Ishikawa (cell line): ENCODE measurements at regions not wholly inside any gene's neighbourhood (a gene's known extent, or its start where the extent isn't known, plus 50 kb on each side); places are given as distances from the start of the nearest gene placed in this dataset.

Source experiments
- CEBPB ChIP-seq: IDR thresholded peaks from 2 replicates; pipeline ENCODE4 v1.6.1; 2012
- CREB1 ChIP-seq: IDR thresholded peaks from 2 replicates; pipeline ENCODE4 v1.6.1; 2012; ENCODE audit warnings: low read depth
- EGR1 ChIP-seq: IDR thresholded peaks from 2 replicates; pipeline ENCODE4 v1.6.1; 2012
- EP300 ChIP-seq: IDR thresholded peaks from 2 replicates; pipeline ENCODE4 v1.6.1; 2012; ENCODE audit warnings: borderline replicate concordance
- FOXM1 ChIP-seq: IDR thresholded peaks from 2 replicates; pipeline ENCODE4 v1.6.1; 2012; ENCODE audit warnings: low read depth, borderline replicate concordance
- MAX ChIP-seq: IDR thresholded peaks from 2 replicates; pipeline ENCODE4 v1.6.1; 2012
- NFIC ChIP-seq: IDR thresholded peaks from 2 replicates; pipeline ENCODE4 v1.6.1; 2012
- RAD21 ChIP-seq: IDR thresholded peaks from 2 replicates; pipeline ENCODE4 v1.6.1; 2012; ENCODE audit warnings: low read depth
- REST ChIP-seq: IDR thresholded peaks from 2 replicates; pipeline ENCODE4 v1.6.1; 2012; ENCODE audit warnings: low read depth, mild to moderate bottlenecking
- TAF1 ChIP-seq: IDR thresholded peaks from 2 replicates; pipeline ENCODE4 v1.6.1; 2012; ENCODE audit warnings: low read depth, mild to moderate bottlenecking
- TCF12 ChIP-seq: IDR thresholded peaks from 2 replicates; pipeline ENCODE4 v1.6.1; 2012; ENCODE audit warnings: low read depth
- TEAD4 ChIP-seq: IDR thresholded peaks from 2 replicates; pipeline ENCODE4 v1.6.1; 2012
- USF1 ChIP-seq: IDR thresholded peaks from 2 replicates; pipeline ENCODE4 v1.6.1; 2012
- YY1 ChIP-seq: IDR thresholded peaks from 2 replicates; pipeline ENCODE4 v1.6.1; 2012; ENCODE audit warnings: low read depth
- ZBTB7A ChIP-seq: IDR thresholded peaks from 2 replicates; pipeline ENCODE4 v1.6.1; 2012; ENCODE audit warnings: low read depth

- TF ChIP-seq TEAD4 (no peak), NFIC (no peak), CEBPB (no peak), EP300 (no peak), MAX (no peak), YY1 (no peak), RAD21 (no peak), CREB1 (no peak), FOXM1 (no peak), USF1 (no peak), EGR1 (no peak), TCF12 (no peak), TAF1 (no peak), REST (no peak)
These were observed 216.9 kb upstream of the FMN2 start for GRCh38 chr1:239874831-239875230.

- TF ChIP-seq CREB1, result no peak
- no peak for TF ChIP-seq MAX
- TF ChIP-seq EP300, result no peak
- no peak for TF ChIP-seq TAF1
- no peak for TF ChIP-seq TCF12
- no peak for TF ChIP-seq CEBPB
- TF ChIP-seq NFIC, result no peak
- TF ChIP-seq FOXM1, result no peak
- no peak for TF ChIP-seq ZBTB7A
These were observed 212.1 kb upstream of the FMN2 start for GRCh38 chr1:239879321-239880170.

GRCh38 chr1:239882967-239883366, 208.7 kb upstream of the FMN2 start:
- TF ChIP-seq TAF1 (no peak), TEAD4 (no peak), TCF12 (no peak), MAX (no peak), ZBTB7A (no peak), FOXM1 (no peak), EP300 (no peak), CREB1 (no peak)

- TF ChIP-seq EGR1 (no peak), YY1 (no peak), EP300 (no peak), TEAD4 (no peak), CREB1 (no peak), NFIC (no peak), FOXM1 (no peak), MAX (no peak), USF1 (no peak), RAD21 (no peak), REST (no peak), CEBPB (no peak), TCF12 (no peak)
These were observed 206.9 kb upstream of the FMN2 start for GRCh38 chr1:239884796-239885195.

- TF ChIP-seq CREB1 (no peak), TAF1 (no peak), FOXM1 (no peak), ZBTB7A (no peak), EP300 (no peak)
These were observed 205.4 kb upstream of the FMN2 start for GRCh38 chr1:239886266-239886665.
